ENCODE measurements at regions not wholly inside any gene's neighbourhood (a gene's known extent, or its start where the extent isn't known, plus 50 kb on each side); places are given as distances from the start of the nearest gene placed in this dataset.

DNA sequence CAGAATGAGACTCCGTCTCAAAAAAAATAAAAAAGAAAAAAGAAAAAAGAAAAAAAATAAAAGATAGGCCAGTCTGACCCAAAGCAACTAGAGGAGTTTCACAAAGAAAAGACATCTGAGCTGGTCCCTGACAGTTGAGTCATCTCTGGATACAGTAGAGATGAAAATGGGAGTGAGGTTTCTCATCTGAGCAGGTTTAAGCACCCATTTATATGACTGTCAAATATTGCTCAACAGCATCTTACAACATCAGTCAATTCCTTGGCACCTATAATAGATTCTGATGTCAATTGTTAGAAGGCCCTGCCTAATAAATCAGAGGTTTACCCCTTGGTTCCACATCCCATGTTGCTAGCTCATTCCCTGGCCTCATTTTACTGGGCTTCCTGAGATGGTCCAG is 490.5 kb downstream of the MAGEE1 start:
- Histone ChIP-seq H2BK20ac (ENCODE audit: low read depth, low read length) (no peak overlapping the region), H3K4me2 (ENCODE audit: low read depth, low read length) (no peak overlapping the region), H3K14ac (replicated peaks; ENCODE audit: low read depth, low read length) (no peak overlapping the region), H3K36me3 (ENCODE audit: control insufficient read depth, insufficient read depth, low read length) (no peaks in the 10 kb centered on the region), H4K8ac (ENCODE audit: low read depth in 2 of 2, low read length in 2 of 2) (no peak overlapping the region), H2BK120ac (ENCODE audit: low read depth, low read length) (no peak overlapping the region), H3K18ac (ENCODE audit: low read depth, low read length) (no peak overlapping the region), H3K27ac (ENCODE audit: insufficient read depth, low read length) (no peak overlapping the region), H4K91ac (ENCODE audit: insufficient read depth, low read depth, low read length) (no peak overlapping the region), H3K9me3 (ENCODE audit: control insufficient read depth, insufficient read depth, low read length) (no peaks in the 10 kb centered on the region), H2AFZ (replicated peaks; ENCODE audit: low read length, poor library complexity) (no peak overlapping the region), H3K9ac (ENCODE audit: low read depth, low read length) (no peak overlapping the region), H2BK15ac (ENCODE audit: low read depth, low read length) (no peak overlapping the region), H4K20me1 (ENCODE audit: insufficient read depth, low read length) (no peaks in the 10 kb centered on the region), H3K4me3 (ENCODE audit: insufficient read depth, low read depth, low read length) (no peak overlapping the region), H2AK9ac (replicated peaks; ENCODE audit: low read depth, low read length, poor library complexity) (no peak overlapping the region), H3K4me1 (ENCODE audit: control insufficient read depth, insufficient read depth, low read length) (no peaks in the 10 kb centered on the region), H4K5ac (ENCODE audit: low read depth, low read length) (no peak overlapping the region), H3K79me1 (ENCODE audit: low read depth in 1 of 2, low read length in 2 of 2) (no peaks in the 10 kb centered on the region), H2BK5ac (ENCODE audit: low read depth, low read length, poor library complexity, severe bottlenecking) (no peak overlapping the region), H3K9me1 (ENCODE audit: insufficient read depth, low read length) (no peaks in the 10 kb centered on the region), H3K23ac (ENCODE audit: low read depth, low read length) (no peak overlapping the region), H3K56ac (ENCODE audit: extremely low read depth, insufficient read depth, low read length) (no peak overlapping the region), H3K27me3 (ENCODE audit: control insufficient read depth, insufficient read depth, low read length) (no peaks in the 10 kb centered on the region), H2AK5ac (ENCODE audit: low read depth, low read length) (no peak overlapping the region), H3K4ac (ENCODE audit: low read depth, low read length) (no peak overlapping the region)
- ATAC-seq (ENCODE audit: low read depth): no peak
- BruUV-seq (replicated peaks): no TSS peak
- dilution Hi-C loops (cut with HindIII; ENCODE audit: low sequenced_read_pairs, unreplicated experiment): no loop called here
- TF ChIP-seq BHLHE40 (IDR thresholded peaks at IDR 0.05; ENCODE audit: low read depth, low read length): no peak
- TF ChIP-seq RAD21 (IDR thresholded peaks at IDR 0.05; ENCODE audit: low read length): no peak
- no peak for TF ChIP-seq FOS (IDR thresholded peaks at IDR 0.05; ENCODE audit: low read depth, low read length)
- no peak for TF ChIP-seq POLR2A (IDR thresholded peaks at IDR 0.05; ENCODE audit: low read depth, low read length)
- TF ChIP-seq CHD1 (IDR thresholded peaks at IDR 0.05; ENCODE audit: low read depth, low read length): no peak
- TF ChIP-seq SMC3 (IDR thresholded peaks at IDR 0.05; ENCODE audit: low read depth, low read length): no peak
- no peak for TF ChIP-seq RFX5 (IDR thresholded peaks at IDR 0.05; ENCODE audit: low read depth, low read length)
- no peak for TF ChIP-seq MAFK (IDR thresholded peaks at IDR 0.05; ENCODE audit: low read depth, low read length)
- TF ChIP-seq CEBPB (IDR thresholded peaks at IDR 0.05; ENCODE audit: low read depth, low read length): no peak
- TF ChIP-seq MXI1 (IDR thresholded peaks at IDR 0.05; ENCODE audit: borderline replicate concordance, low read depth, low read length): no peak
- TF ChIP-seq RCOR1 (IDR thresholded peaks at IDR 0.05; ENCODE audit: insufficient replicate concordance, low read length): no peak
- TF ChIP-seq, protein P1, sequence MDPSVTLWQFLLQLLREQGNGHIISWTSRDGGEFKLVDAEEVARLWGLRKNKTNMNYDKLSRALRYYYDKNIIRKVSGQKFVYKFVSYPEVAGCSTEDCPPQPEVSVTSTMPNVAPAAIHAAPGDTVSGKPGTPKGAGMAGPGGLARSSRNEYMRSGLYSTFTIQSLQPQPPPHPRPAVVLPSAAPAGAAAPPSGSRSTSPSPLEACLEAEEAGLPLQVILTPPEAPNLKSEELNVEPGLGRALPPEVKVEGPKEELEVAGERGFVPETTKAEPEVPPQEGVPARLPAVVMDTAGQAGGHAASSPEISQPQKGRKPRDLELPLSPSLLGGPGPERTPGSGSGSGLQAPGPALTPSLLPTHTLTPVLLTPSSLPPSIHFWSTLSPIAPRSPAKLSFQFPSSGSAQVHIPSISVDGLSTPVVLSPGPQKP (IDR thresholded peaks at IDR 0.05; ENCODE audit: borderline replicate concordance, low read depth, low read length): no peak
- TF ChIP-seq, protein P2, sequence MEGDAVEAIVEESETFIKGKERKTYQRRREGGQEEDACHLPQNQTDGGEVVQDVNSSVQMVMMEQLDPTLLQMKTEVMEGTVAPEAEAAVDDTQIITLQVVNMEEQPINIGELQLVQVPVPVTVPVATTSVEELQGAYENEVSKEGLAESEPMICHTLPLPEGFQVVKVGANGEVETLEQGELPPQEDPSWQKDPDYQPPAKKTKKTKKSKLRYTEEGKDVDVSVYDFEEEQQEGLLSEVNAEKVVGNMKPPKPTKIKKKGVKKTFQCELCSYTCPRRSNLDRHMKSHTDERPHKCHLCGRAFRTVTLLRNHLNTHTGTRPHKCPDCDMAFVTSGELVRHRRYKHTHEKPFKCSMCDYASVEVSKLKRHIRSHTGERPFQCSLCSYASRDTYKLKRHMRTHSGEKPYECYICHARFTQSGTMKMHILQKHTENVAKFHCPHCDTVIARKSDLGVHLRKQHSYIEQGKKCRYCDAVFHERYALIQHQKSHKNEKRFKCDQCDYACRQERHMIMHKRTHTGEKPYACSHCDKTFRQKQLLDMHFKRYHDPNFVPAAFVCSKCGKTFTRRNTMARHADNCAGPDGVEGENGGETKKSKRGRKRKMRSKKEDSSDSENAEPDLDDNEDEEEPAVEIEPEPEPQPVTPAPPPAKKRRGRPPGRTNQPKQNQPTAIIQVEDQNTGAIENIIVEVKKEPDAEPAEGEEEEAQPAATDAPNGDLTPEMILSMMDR (conservative IDR thresholded peaks at IDR 0.05; ENCODE audit: low read depth, low read length): no peak
- no peak for TF ChIP-seq NFE2L2 (IDR thresholded peaks at IDR 0.05; ENCODE audit: low read depth, low read length)
- TF ChIP-seq, protein P3, sequence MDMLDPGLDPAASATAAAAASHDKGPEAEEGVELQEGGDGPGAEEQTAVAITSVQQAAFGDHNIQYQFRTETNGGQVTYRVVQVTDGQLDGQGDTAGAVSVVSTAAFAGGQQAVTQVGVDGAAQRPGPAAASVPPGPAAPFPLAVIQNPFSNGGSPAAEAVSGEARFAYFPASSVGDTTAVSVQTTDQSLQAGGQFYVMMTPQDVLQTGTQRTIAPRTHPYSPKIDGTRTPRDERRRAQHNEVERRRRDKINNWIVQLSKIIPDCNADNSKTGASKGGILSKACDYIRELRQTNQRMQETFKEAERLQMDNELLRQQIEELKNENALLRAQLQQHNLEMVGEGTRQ (IDR thresholded peaks at IDR 0.05; ENCODE audit: low read depth, low read length): no peak
- no peak for TF ChIP-seq MAZ (IDR thresholded peaks at IDR 0.05; ENCODE audit: borderline replicate concordance, low read depth, low read length)
- CTCF ChIA-PET: no interaction called here
- POLR2A ChIA-PET (ENCODE audit: unreplicated experiment): no interaction called here
- DNase-seq: no peak
- 100% methylated on average over 1 of the region's 1 CpG; no CpG with 5 or more reads in 1 of the 2 experiments for WGBS, 2 experiments (ENCODE audit: extremely low coverage in 2 of 2, insufficient read length in 1 of 2)
- intact Hi-C loops (cut with micrococcal nuclease): no loop called here
- in situ Hi-C loops (cut with MboI; ENCODE audit: low sequenced_read_pairs): no loop called here

Measured in IMR-90 (cell line).